ENCODE measurements at regions not wholly inside any gene's neighbourhood (a gene's known extent, or its start where the extent isn't known, plus 50 kb on each side); places are given as distances from the start of the nearest gene placed in this dataset.

DNA sequence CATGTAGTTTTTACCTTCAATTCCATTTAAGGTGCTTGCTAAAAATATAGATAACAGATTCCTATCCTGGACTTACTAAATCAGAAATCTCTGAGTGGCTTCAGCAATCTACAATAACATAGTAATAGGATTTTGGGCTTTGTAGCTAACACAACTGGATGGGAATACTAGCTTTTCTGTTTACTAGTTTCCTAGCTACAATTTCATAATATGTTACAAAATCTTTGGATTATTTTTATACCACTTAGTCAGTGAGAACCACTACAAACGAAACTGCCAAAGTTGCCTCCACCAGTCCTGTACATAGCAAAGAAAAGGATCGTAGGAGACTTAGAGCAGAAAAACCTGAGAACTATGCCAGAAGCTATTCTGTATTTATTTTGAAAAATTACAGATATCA is 87.7 kb upstream of the ANO3 start:
- Mint-ChIP-seq H3K27me3 (ENCODE audit: low read depth) (no peaks in the 10 kb centered on the region), H3K4me1 (peaks cover under 1% of the 10 kb centered on the region; the same call in 1 of the 2 replicates), H3K9me3 (peaks cover 6% of the 10 kb centered on the region), H3K36me3 (0 out of 2 replicates have a peak, but pooled peaks cover 2% of the 10 kb centered on the region), H3K27ac (no peak overlapping the region), H3K4me3 (no peak overlapping the region)
- no peak for DNase-seq (ENCODE audit: low spot score)
- no peak for ATAC-seq
- ChIA-PET POLR2A (no interaction called here), CTCF (interaction anchor here (1.6 kb wide), 1 partner anchor 41 kb away, joined by 6 read pairs; no protein-coding TSS in a partner anchor)
- TF ChIP-seq IRF2 (CRISPR knock-in tag; IDR thresholded peaks at IDR 0.05; ENCODE audit: borderline replicate concordance, low read depth): no peak
- no peak for TF ChIP-seq ERG (CRISPR knock-in tag; IDR thresholded peaks at IDR 0.05)
- TF ChIP-seq MYBL2 (CRISPR knock-in tag; IDR thresholded peaks at IDR 0.05): no peak
- TF ChIP-seq, protein P1, sequence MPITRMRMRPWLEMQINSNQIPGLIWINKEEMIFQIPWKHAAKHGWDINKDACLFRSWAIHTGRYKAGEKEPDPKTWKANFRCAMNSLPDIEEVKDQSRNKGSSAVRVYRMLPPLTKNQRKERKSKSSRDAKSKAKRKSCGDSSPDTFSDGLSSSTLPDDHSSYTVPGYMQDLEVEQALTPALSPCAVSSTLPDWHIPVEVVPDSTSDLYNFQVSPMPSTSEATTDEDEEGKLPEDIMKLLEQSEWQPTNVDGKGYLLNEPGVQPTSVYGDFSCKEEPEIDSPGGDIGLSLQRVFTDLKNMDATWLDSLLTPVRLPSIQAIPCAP (CRISPR knock-in tag; IDR thresholded peaks at IDR 0.05): no peak
- no peak for TF ChIP-seq FOXK1 (CRISPR knock-in tag; IDR thresholded peaks at IDR 0.05)

GRCh38 chr11:26245046-26245445 is 86.9 kb upstream of the ANO3 start:
- Mint-ChIP-seq H3K9me3 (peaks cover 6% of the 10 kb centered on the region), H3K4me3 (no peak overlapping the region), H3K27ac (no peak overlapping the region), H3K4me1 (no peaks in the 10 kb centered on the region), H3K27me3 (ENCODE audit: low read depth) (no peaks in the 10 kb centered on the region), H3K36me3 (0 out of 2 replicates have a peak, but pooled peaks cover 2% of the 10 kb centered on the region)
- TF ChIP-seq IRF2 (CRISPR knock-in tag; IDR thresholded peaks at IDR 0.05; ENCODE audit: borderline replicate concordance, low read depth) (no peak), ZNF219 (CRISPR knock-in tag; IDR thresholded peaks at IDR 0.05; ENCODE audit: borderline replicate concordance) (no peak)
- TF ChIP-seq, protein P2, sequence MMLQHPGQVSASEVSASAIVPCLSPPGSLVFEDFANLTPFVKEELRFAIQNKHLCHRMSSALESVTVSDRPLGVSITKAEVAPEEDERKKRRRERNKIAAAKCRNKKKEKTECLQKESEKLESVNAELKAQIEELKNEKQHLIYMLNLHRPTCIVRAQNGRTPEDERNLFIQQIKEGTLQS (CRISPR knock-in tag; conservative IDR thresholded peaks at IDR 0.05): no peak
- CTCF ChIA-PET: no interaction called here
- POLR2A ChIA-PET: no interaction called here
- DNase-seq (ENCODE audit: low spot score): no peak
- no peak for ATAC-seq

DNA sequence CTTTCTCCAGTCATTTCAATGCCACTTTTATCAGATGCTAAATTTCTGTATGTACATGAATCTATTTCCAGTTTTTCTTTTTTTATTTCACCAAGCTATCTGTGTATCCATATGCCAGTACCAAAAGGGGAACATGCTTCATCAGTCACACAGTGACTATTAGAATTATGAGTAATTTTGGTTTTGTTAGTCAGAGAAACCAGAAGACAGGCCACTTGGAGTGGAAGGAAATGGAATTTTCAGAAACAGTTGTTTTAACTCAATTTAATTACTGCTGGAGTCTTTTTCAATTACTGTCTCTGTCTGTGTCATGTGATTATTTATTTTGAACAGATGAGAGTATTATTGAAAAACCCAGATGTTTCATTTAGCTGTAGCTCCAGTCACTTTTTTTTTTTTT is 84.6 kb upstream of the ANO3 start:
- ChIA-PET CTCF (interaction anchor here (0.6 kb wide), 1 partner anchor 513 kb away, joined by 3 read pairs; no protein-coding TSS in a partner anchor), POLR2A (no interaction called here)
- ATAC-seq: no peak
- no peaks in the 10 kb centered on the region for H3K27me3 Mint-ChIP-seq (ENCODE audit: low read depth)
- DNase-seq (ENCODE audit: low spot score): no peak
- 0 out of 2 replicates have a peak, but pooled peaks cover 2% of the 10 kb centered on the region for H3K36me3 Mint-ChIP-seq
- H3K9me3 Mint-ChIP-seq: peaks cover 6% of the 10 kb centered on the region
- no peak overlapping the region for H3K4me3 Mint-ChIP-seq
- no peak overlapping the region for H3K27ac Mint-ChIP-seq
- peaks cover 4% of the 10 kb centered on the region for H3K4me1 Mint-ChIP-seq
- TF ChIP-seq, protein P3, sequence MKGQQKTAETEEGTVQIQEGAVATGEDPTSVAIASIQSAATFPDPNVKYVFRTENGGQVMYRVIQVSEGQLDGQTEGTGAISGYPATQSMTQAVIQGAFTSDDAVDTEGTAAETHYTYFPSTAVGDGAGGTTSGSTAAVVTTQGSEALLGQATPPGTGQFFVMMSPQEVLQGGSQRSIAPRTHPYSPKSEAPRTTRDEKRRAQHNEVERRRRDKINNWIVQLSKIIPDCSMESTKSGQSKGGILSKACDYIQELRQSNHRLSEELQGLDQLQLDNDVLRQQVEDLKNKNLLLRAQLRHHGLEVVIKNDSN (CRISPR knock-in tag; IDR thresholded peaks at IDR 0.05): no peak
- no peak for TF ChIP-seq ARID4B (CRISPR knock-in tag; IDR thresholded peaks at IDR 0.05; ENCODE audit: borderline replicate concordance)
- no peak for TF ChIP-seq TEAD1 (CRISPR knock-in tag; IDR thresholded peaks at IDR 0.05)
- TF ChIP-seq ZNF232 (CRISPR knock-in tag; IDR thresholded peaks at IDR 0.05): no peak
- TF ChIP-seq ERG (CRISPR knock-in tag; IDR thresholded peaks at IDR 0.05): no peak
- TF ChIP-seq HMGA2 (CRISPR knock-in tag; IDR thresholded peaks at IDR 0.05): no peak
- no peak for TF ChIP-seq FOXJ3 (CRISPR knock-in tag; IDR thresholded peaks at IDR 0.05; ENCODE audit: borderline replicate concordance)
- TF ChIP-seq, protein P2 (CRISPR knock-in tag; conservative IDR thresholded peaks at IDR 0.05): no peak
- TF ChIP-seq, protein P4, sequence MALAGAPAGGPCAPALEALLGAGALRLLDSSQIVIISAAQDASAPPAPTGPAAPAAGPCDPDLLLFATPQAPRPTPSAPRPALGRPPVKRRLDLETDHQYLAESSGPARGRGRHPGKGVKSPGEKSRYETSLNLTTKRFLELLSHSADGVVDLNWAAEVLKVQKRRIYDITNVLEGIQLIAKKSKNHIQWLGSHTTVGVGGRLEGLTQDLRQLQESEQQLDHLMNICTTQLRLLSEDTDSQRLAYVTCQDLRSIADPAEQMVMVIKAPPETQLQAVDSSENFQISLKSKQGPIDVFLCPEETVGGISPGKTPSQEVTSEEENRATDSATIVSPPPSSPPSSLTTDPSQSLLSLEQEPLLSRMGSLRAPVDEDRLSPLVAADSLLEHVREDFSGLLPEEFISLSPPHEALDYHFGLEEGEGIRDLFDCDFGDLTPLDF (CRISPR knock-in tag; IDR thresholded peaks at IDR 0.05): no peak
- TF ChIP-seq ZNF671 (CRISPR knock-in tag; IDR thresholded peaks at IDR 0.05): no peak
- TF ChIP-seq, protein P5, sequence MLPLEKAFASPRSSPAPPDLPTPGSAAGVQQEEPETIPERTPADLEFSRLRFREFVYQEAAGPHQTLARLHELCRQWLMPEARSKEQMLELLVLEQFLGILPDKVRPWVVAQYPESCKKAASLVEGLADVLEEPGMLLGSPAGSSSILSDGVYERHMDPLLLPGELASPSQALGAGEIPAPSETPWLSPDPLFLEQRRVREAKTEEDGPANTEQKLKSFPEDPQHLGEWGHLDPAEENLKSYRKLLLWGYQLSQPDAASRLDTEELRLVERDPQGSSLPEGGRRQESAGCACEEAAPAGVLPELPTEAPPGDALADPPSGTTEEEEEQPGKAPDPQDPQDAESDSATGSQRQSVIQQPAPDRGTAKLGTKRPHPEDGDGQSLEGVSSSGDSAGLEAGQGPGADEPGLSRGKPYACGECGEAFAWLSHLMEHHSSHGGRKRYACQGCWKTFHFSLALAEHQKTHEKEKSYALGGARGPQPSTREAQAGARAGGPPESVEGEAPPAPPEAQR (CRISPR knock-in tag; IDR thresholded peaks at IDR 0.05): no peak
